HG02981 (cell line): ENCODE measurements at regions not wholly inside any gene's neighbourhood (a gene's known extent, or its start where the extent isn't known, plus 50 kb on each side); places are given as distances from the start of the nearest gene placed in this dataset.
"Not testable (repeated sequence)": the region's sequence is repeated elsewhere in the genome, so short reads cannot be mapped to it uniquely, and the experiment has no call there.

Experiments
- ATAC-seq: cut with Tn5 transposase; IDR thresholded peaks from one replicate; pipeline ENCODE4 v1.9.1; 2021; ENCODE audit warnings: mild to moderate bottlenecking, moderate library complexity; ENCODE audit not compliant: unreplicated experiment

- no peak for ATAC-seq
These were observed 421.4 kb upstream of the UBE2E3 start for GRCh38 chr2:180559038-180559437.

GRCh38 chr2:180555391-180555965 lies 424.9 kb upstream of the UBE2E3 start:
- no peak for ATAC-seq

- ATAC-seq = no peak
These were observed 426.1 kb upstream of the UBE2E3 start for GRCh38 chr2:180554330-180554729.

- ATAC-seq = no peak
These were observed 427.2 kb upstream of the UBE2E3 start for GRCh38 chr2:180553094-180553715.

- no peak for ATAC-seq
These were observed 437.9 kb upstream of the UBE2E3 start for GRCh38 chr2:180542511-180542910.

- ATAC-seq = no peak
These were observed 439.6 kb upstream of the UBE2E3 start for GRCh38 chr2:180540761-180541160.

- ATAC-seq = no peak
These were observed 440.9 kb upstream of the UBE2E3 start for GRCh38 chr2:180539541-180539940.

- no peak for ATAC-seq
These were observed 445.1 kb upstream of the UBE2E3 start for GRCh38 chr2:180535289-180535688.

GRCh38 chr2:180531787-180532186 lies 448.6 kb upstream of the UBE2E3 start:
- ATAC-seq = not testable (repeated sequence)

GRCh38 chr2:180524499-180524898 lies 455.9 kb upstream of the UBE2E3 start:
- no peak for ATAC-seq

GRCh38 chr2:180523621-180524340 lies 456.6 kb upstream of the UBE2E3 start:
- no peak for ATAC-seq

- no peak for ATAC-seq
These were observed 459.4 kb upstream of the UBE2E3 start for GRCh38 chr2:180520921-180521581.

GRCh38 chr2:180520206-180520605 lies 460.2 kb upstream of the UBE2E3 start:
- ATAC-seq = no peak

- ATAC-seq = no peak
These were observed 461.1 kb upstream of the UBE2E3 start for GRCh38 chr2:180519276-180519675.

- ATAC-seq = peak; percentile 70
These were observed 464.2 kb upstream of the UBE2E3 start for GRCh38 chr2:180516232-180516631.

- ATAC-seq = no peak
These were observed 467.0 kb upstream of the UBE2E3 start for GRCh38 chr2:180513389-180513788.

GRCh38 chr2:180508458-180508857 lies 471.9 kb upstream of the UBE2E3 start:
- ATAC-seq = no peak

GRCh38 chr2:180507028-180507427 lies 473.4 kb upstream of the UBE2E3 start:
- ATAC-seq = no peak

GRCh38 chr2:180505203-180505602 lies 475.2 kb upstream of the UBE2E3 start:
- no peak for ATAC-seq

GRCh38 chr2:180497621-180498152 lies 482.7 kb upstream of the UBE2E3 start:
- ATAC-seq = no peak

GRCh38 chr2:180495606-180496005 lies 484.8 kb upstream of the UBE2E3 start:
- no peak for ATAC-seq
